IMR-90 (cell line): ENCODE measurements at regions not wholly inside any gene's neighbourhood (a gene's known extent, or its start where the extent isn't known, plus 50 kb on each side); places are given as distances from the start of the nearest gene placed in this dataset.
A peak's percentile ranks its signal among the peaks of the same experiment; 100 is the strongest.

ENCODE experiments used
- ATAC-seq: fragments of 200-7000 bp; cut with Tn5 transposase; 2 replicates; pipeline ENCODE4 v1.9.1; 2020; ENCODE audit warnings: low read depth, mild to moderate bottlenecking, moderate library complexity
- BruUV-seq: library from RNA; stranded (reverse); fragments of 400-500 nt; replicated peaks from 2 replicates; lab custom pipeline; 2021; lab: Mats Ljungman, UMichigan
- CTCF ChIA-PET: fragments of 300-600 bp; formaldehyde crosslinking; extraction: SDS; loops from one replicate; lab custom pipeline; 2021; ENCODE audit warnings: antibody characterized with exemption; lab: Yijun Ruan, JAX
- POLR2A ChIA-PET: fragments of 300-600 bp; sonication (Branson Sonifier 250); formaldehyde crosslinking; loops from one replicate; lab custom pipeline; 2022; ENCODE audit warnings: antibody characterized with exemption; ENCODE audit not compliant: unreplicated experiment; lab: Charles Lee
- DNase-seq: peaks from one replicate; pipeline ENCODE4 v3.0.0; 2013
- H2AFZ ChIP-seq: replicated peaks from 2 replicates; pipeline ENCODE3; 2013; ENCODE audit warnings: low read length, mild to moderate bottlenecking; ENCODE audit not compliant: poor library complexity
- H2AK5ac ChIP-seq: 2 replicates; pipeline ENCODE4 v1.6.1; 2013; ENCODE audit warnings: low read depth, low read length, inconsistent platforms
- H2AK9ac ChIP-seq: replicated peaks from 2 replicates; pipeline ENCODE3; 2013; ENCODE audit warnings: mild to moderate bottlenecking, low read depth, low read length, moderate library complexity; ENCODE audit not compliant: poor library complexity
- H2BK120ac ChIP-seq: 2 replicates; pipeline ENCODE4 v1.6.1; 2013; ENCODE audit warnings: low read depth, low read length, inconsistent platforms
- H2BK15ac ChIP-seq: 3 replicates; pipeline ENCODE4 v1.6.1; 2013; ENCODE audit warnings: low read depth, low read length, inconsistent platforms
- H2BK20ac ChIP-seq: 2 replicates; pipeline ENCODE4 v1.6.1; 2013; ENCODE audit warnings: low read depth, mild to moderate bottlenecking, inconsistent platforms, low read length, moderate library complexity
- H2BK5ac ChIP-seq: 2 replicates; pipeline ENCODE4 v1.6.1; 2013; ENCODE audit warnings: mild to moderate bottlenecking, low read depth, low read length, inconsistent platforms; ENCODE audit not compliant: poor library complexity, severe bottlenecking
- H3K14ac ChIP-seq: replicated peaks from 2 replicates; pipeline ENCODE4 v1.6.1; 2013; ENCODE audit warnings: low read depth, low read length, inconsistent platforms
- H3K18ac ChIP-seq: 2 replicates; pipeline ENCODE4 v1.6.1; 2013; ENCODE audit warnings: low read depth, low read length, control low read depth
- H3K23ac ChIP-seq: 2 replicates; pipeline ENCODE4 v1.6.1; 2013; ENCODE audit warnings: low read depth, low read length, inconsistent platforms
- H3K27ac ChIP-seq: 2 replicates; pipeline ENCODE4 v1.5.1; 2013; ENCODE audit warnings: mild to moderate bottlenecking, control low read depth, low read length; ENCODE audit not compliant: insufficient read depth
- H3K27me3 ChIP-seq: 2 replicates; pipeline ENCODE4 v1.6.1; 2013; ENCODE audit warnings: low read length; ENCODE audit not compliant: control insufficient read depth, insufficient read depth
- H3K36me3 ChIP-seq: 2 replicates; pipeline ENCODE4 v1.6.1; 2013; ENCODE audit warnings: low read length, mixed read lengths; ENCODE audit not compliant: control insufficient read depth, insufficient read depth
- H3K4ac ChIP-seq: 2 replicates; pipeline ENCODE4 v1.6.1; 2013; ENCODE audit warnings: low read depth, low read length, inconsistent platforms
- H3K4me1 ChIP-seq: 2 replicates; pipeline ENCODE4 v1.6.1; 2013; ENCODE audit warnings: low read length, mixed read lengths; ENCODE audit not compliant: control insufficient read depth, insufficient read depth
- H3K4me2 ChIP-seq: 2 replicates; pipeline ENCODE4 v1.6.1; 2013; ENCODE audit warnings: low read depth, mild to moderate bottlenecking, control low read depth, low read length, moderate library complexity
- H3K4me3 ChIP-seq: 2 replicates; pipeline ENCODE4 v1.5.1; 2013; ENCODE audit warnings: low read depth, mild to moderate bottlenecking, control low read depth, low read length, moderate library complexity; ENCODE audit not compliant: insufficient read depth
- H3K56ac ChIP-seq: 2 replicates; pipeline ENCODE4 v1.6.1; 2013; ENCODE audit warnings: low read length, inconsistent platforms; ENCODE audit not compliant: insufficient read depth; ENCODE audit errors: extremely low read depth
- H3K79me1 ChIP-seq, 2 experiments: 2 replicates each; pipeline ENCODE4 v1.6.1; 2013; ENCODE audit warnings: low read length in 2 of 2, inconsistent platforms in 1 of 2, low read depth in 1 of 2
- H3K9ac ChIP-seq: 2 replicates; pipeline ENCODE4 v1.6.1; 2013; ENCODE audit warnings: low read depth, low read length, control low read depth
- H3K9me1 ChIP-seq: 2 replicates; pipeline ENCODE4 v1.6.1; 2013; ENCODE audit warnings: low read length, inconsistent platforms; ENCODE audit not compliant: insufficient read depth
- H3K9me3 ChIP-seq: 2 replicates; pipeline ENCODE4 v1.6.1; 2013; ENCODE audit warnings: low read length; ENCODE audit not compliant: control insufficient read depth, insufficient read depth
- H4K20me1 ChIP-seq: 2 replicates; pipeline ENCODE4 v1.6.1; 2013; ENCODE audit warnings: low read length, inconsistent platforms; ENCODE audit not compliant: insufficient read depth
- H4K5ac ChIP-seq: 2 replicates; pipeline ENCODE4 v1.6.1; 2013; ENCODE audit warnings: mild to moderate bottlenecking, low read depth, low read length, control low read depth
- H4K8ac ChIP-seq, 2 experiments: 2 replicates each; pipeline ENCODE4 v1.6.1; 2013; ENCODE audit warnings: low read depth in 2 of 2, low read length in 2 of 2, control low read depth in 1 of 2, inconsistent platforms in 1 of 2
- H4K91ac ChIP-seq: 2 replicates; pipeline ENCODE4 v1.6.1; 2013; ENCODE audit warnings: low read depth, low read length, inconsistent platforms; ENCODE audit not compliant: insufficient read depth
- BHLHE40 ChIP-seq: fragments of 150-350 bp; IDR thresholded peaks from 2 replicates; pipeline ENCODE4 v1.6.1; 2016; ENCODE audit warnings: mild to moderate bottlenecking, low read depth, low read length
- CEBPB ChIP-seq: IDR thresholded peaks from 2 replicates; pipeline ENCODE4 v1.6.1; 2012; ENCODE audit warnings: low read depth, low read length, improper control_type of control experiment
- CHD1 ChIP-seq: IDR thresholded peaks from 2 replicates; pipeline ENCODE4 v1.6.1; 2012; ENCODE audit warnings: low read depth, low read length, improper control_type of control experiment
- CTCF ChIP-seq: conservative IDR thresholded peaks from 2 replicates; pipeline ENCODE4 v1.5.1; 2012; ENCODE audit warnings: mild to moderate bottlenecking, low read depth, low read length, improper control_type of control experiment
- ELK1 ChIP-seq: fragments of 150-350 bp; IDR thresholded peaks from 2 replicates; pipeline ENCODE4 v1.6.1; 2016; ENCODE audit warnings: low read depth, mild to moderate bottlenecking, low read length, moderate library complexity, borderline replicate concordance
- FOS ChIP-seq: fragments of 150-350 bp; IDR thresholded peaks from 2 replicates; pipeline ENCODE4 v1.6.1; 2016; ENCODE audit warnings: low read depth, low read length
- MAFK ChIP-seq: IDR thresholded peaks from 2 replicates; pipeline ENCODE4 v1.6.1; 2012; ENCODE audit warnings: low read depth, low read length, improper control_type of control experiment
- MAZ ChIP-seq: IDR thresholded peaks from 2 replicates; pipeline ENCODE4 v1.6.1; 2012; ENCODE audit warnings: low read depth, mild to moderate bottlenecking, low read length, improper control_type of control experiment, moderate library complexity, borderline replicate concordance
- MXI1 ChIP-seq: IDR thresholded peaks from 2 replicates; pipeline ENCODE4 v1.6.1; 2012; ENCODE audit warnings: low read depth, mild to moderate bottlenecking, low read length, moderate library complexity, borderline replicate concordance
- NFE2L2 ChIP-seq: fragments of 150-350 bp; IDR thresholded peaks from 2 replicates; pipeline ENCODE4 v1.6.1; 2016; ENCODE audit warnings: low read depth, mild to moderate bottlenecking, low read length
- RAD21 ChIP-seq: IDR thresholded peaks from 2 replicates; pipeline ENCODE4 v1.6.1; 2012; ENCODE audit warnings: low read length, improper control_type of control experiment
- RCOR1 ChIP-seq: IDR thresholded peaks from 2 replicates; pipeline ENCODE4 v1.6.1; 2012; ENCODE audit warnings: mild to moderate bottlenecking, low read length, improper control_type of control experiment; ENCODE audit not compliant: insufficient replicate concordance
- RFX5 ChIP-seq: IDR thresholded peaks from 2 replicates; pipeline ENCODE4 v1.8.0; 2012; ENCODE audit warnings: low read depth, mild to moderate bottlenecking, low read length, moderate library complexity
- SMC3 ChIP-seq: fragments of 150-350 bp; IDR thresholded peaks from 2 replicates; pipeline ENCODE4 v1.6.1; 2016; ENCODE audit warnings: low read depth, mild to moderate bottlenecking, antibody characterized with exemption, low read length, moderate library complexity
- WGBS, 2 experiments: methylation state at CpG; one replicate each; pipeline versions ENCODE4 v1.1.5 to v1.1.7; 2013; ENCODE audit warnings: missing lambda C conversion rate in 2 of 2; ENCODE audit not compliant: insufficient read length in 1 of 2; ENCODE audit errors: extremely low coverage in 2 of 2; 5-methylcytosine and 5-hydroxymethylcytosine counted together
- dilution Hi-C: fragments of 300-500 bp; cut with HindIII; formaldehyde crosslinking; loops from one replicate; pipeline ENCODE4 v1.14.3; 2018; ENCODE audit warnings: low sequenced_read_pairs; ENCODE audit not compliant: unreplicated experiment
- in situ Hi-C: fragments of 300-500 bp; cut with MboI; formaldehyde crosslinking; loops from 3 replicates; pipeline ENCODE4 v1.14.3; 2019; ENCODE audit warnings: low sequenced_read_pairs, inconsistent platforms, mixed read lengths
- intact Hi-C: fragments of 100-400 bp; cut with micrococcal nuclease; formaldehyde crosslinking; loops from 2 replicates; pipeline ENCODE4 v1.10.0; 2022
- TF ChIP-seq, protein P1 (sequence below): fragments of 150-350 bp; IDR thresholded peaks from 2 replicates; pipeline ENCODE4 v1.6.1; 2017; ENCODE audit warnings: mild to moderate bottlenecking, antibody characterized with exemption, low read length, low read depth

DNA sequence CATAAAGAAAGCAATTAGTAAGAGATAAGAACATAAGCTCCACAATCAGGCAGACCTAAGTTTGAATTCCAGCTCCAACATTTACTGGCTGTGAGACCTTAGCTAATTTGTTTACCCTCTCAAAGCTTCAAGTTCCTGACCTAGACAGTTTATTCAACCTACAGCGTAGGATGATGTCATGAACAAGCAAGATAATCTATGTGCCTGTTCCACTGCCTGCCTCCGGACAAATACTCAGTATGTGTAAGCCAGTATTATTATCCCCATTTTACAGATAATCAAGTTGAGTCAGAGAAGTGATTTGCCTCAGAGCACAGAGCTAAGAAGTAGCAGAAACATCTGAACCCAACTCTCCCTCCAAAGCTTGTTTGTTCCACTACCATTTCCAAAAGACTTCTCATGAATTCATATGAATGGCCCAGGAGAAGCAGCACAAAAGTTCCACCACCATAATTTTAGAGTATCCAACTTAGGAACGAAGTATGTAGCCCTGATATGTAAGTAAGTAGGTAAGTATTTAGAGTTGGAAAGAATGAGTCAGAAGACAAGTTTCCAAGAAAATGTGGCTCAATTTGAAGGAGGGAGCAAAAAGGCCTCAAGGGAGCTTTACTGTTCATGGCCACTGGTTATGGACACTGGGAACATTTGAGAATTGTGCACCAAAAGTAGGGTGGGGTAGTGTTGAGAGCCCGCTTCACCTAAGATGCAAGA is 398.2 kb downstream of the NFIB start:
- in situ Hi-C loops: no loop called here
- WGBS, 2 experiments: 60% methylated on average over 1 of the region's 4 CpGs; no CpG with 5 or more reads in 1 of the 2 experiments

More for the DNA sequence above, 398.2 kb downstream of the NFIB start:
- H2BK120ac ChIP-seq: no peak overlapping the region
- H2BK20ac ChIP-seq: no peak overlapping the region
- no TSS peak for BruUV-seq
- H2AK5ac ChIP-seq: no peak overlapping the region
- H3K4ac ChIP-seq: no peak overlapping the region
- H3K79me1 ChIP-seq: no peaks in the 10 kb centered on the region
- no peak overlapping the region for H2BK15ac ChIP-seq
- peak; percentile 35 for DNase-seq
- no peak overlapping the region for H3K14ac ChIP-seq
- H3K9ac ChIP-seq: no peak overlapping the region
- no peaks in the 10 kb centered on the region for H3K27me3 ChIP-seq
- no peak overlapping the region for H3K4me3 ChIP-seq
- H4K8ac ChIP-seq: no peak overlapping the region
- H3K4me2 ChIP-seq: no peak overlapping the region
- no peaks in the 10 kb centered on the region for H3K9me1 ChIP-seq
- no peak overlapping the region for H2AFZ ChIP-seq
- H3K4me1 ChIP-seq: no peaks in the 10 kb centered on the region
- H3K27ac ChIP-seq: no peak overlapping the region
- intact Hi-C loops: no loop called here
- POLR2A ChIA-PET: no interaction called here
- H4K20me1 ChIP-seq: no peaks in the 10 kb centered on the region
- no peaks in the 10 kb centered on the region for H3K9me3 ChIP-seq
- H3K23ac ChIP-seq: no peak overlapping the region
- no peak for TF ChIP-seq MAZ
- no peak for TF ChIP-seq MAFK
- TF ChIP-seq CTCF: no peak
- TF ChIP-seq, protein P1, sequence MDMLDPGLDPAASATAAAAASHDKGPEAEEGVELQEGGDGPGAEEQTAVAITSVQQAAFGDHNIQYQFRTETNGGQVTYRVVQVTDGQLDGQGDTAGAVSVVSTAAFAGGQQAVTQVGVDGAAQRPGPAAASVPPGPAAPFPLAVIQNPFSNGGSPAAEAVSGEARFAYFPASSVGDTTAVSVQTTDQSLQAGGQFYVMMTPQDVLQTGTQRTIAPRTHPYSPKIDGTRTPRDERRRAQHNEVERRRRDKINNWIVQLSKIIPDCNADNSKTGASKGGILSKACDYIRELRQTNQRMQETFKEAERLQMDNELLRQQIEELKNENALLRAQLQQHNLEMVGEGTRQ: no peak
- TF ChIP-seq SMC3: no peak
- no peak for TF ChIP-seq ELK1
- no peak for TF ChIP-seq CHD1
- TF ChIP-seq RAD21: no peak
- no peak for TF ChIP-seq RCOR1
- TF ChIP-seq MXI1: no peak
- no peak for TF ChIP-seq RFX5
- no peak for TF ChIP-seq CEBPB
- no peak for TF ChIP-seq BHLHE40
- no peak for TF ChIP-seq NFE2L2
- TF ChIP-seq FOS: no peak
- CTCF ChIA-PET: interaction anchor here (1.6 kb wide), 1 partner anchor 438 kb away, joined by 3 read pairs; no protein-coding TSS in a partner anchor
- dilution Hi-C loops: no loop called here
- H3K18ac ChIP-seq: no peak overlapping the region
- H4K91ac ChIP-seq: no peak overlapping the region
- H3K56ac ChIP-seq: no peak overlapping the region
- no peak overlapping the region for H2BK5ac ChIP-seq
- no peak overlapping the region for H2AK9ac ChIP-seq
- no peaks in the 10 kb centered on the region for H3K36me3 ChIP-seq
- H4K5ac ChIP-seq: no peak overlapping the region
- ATAC-seq: no peak
